ENCODE measurements at regions not wholly inside any gene's neighbourhood (a gene's known extent, or its start where the extent isn't known, plus 50 kb on each side); places are given as distances from the start of the nearest gene placed in this dataset.

GRCh38 chr2:219731173-219731572, 103.7 kb downstream of the SLC4A3 start:
- ChIA-PET POLR2A (no interaction called here), CTCF (interaction anchor here (0.7 kb wide), 1 partner anchor 1780 kb away, joined by 4 read pairs; no protein-coding TSS in a partner anchor)
- H3K4me3 ChIP-seq (ENCODE audit: low read depth, low read length) = no peak overlapping the region
- TF ChIP-seq SETDB1 (IDR thresholded peaks at IDR 0.05; ENCODE audit: insufficient read length, low read length) = peak; percentile 64
- no peak for TF ChIP-seq MEIS1 (CRISPR knock-in tag; IDR thresholded peaks at IDR 0.05; ENCODE audit: borderline replicate concordance)
- no peak for TF ChIP-seq ZFHX2 (tag by site-specific recombination; conservative IDR thresholded peaks at IDR 0.05)
- TF ChIP-seq ZNF670 (tag by site-specific recombination; IDR thresholded peaks at IDR 0.05; ENCODE audit: low read depth) = no peak
- no peak for TF ChIP-seq ZNF324 (tag by site-specific recombination; IDR thresholded peaks at IDR 0.05)
- TF ChIP-seq ZBTB17 (tag by site-specific recombination; IDR thresholded peaks at IDR 0.05) = no peak
- TF ChIP-seq GFI1B (tag by site-specific recombination; IDR thresholded peaks at IDR 0.05) = no peak
- no peaks in the 10 kb centered on the region for H3K9me3 ChIP-seq (ENCODE audit: control insufficient read depth, insufficient read depth, low read depth, low read length)
- no peaks in the 10 kb centered on the region for H3K36me3 ChIP-seq (ENCODE audit: control insufficient read depth in 2 of 2, insufficient read depth in 1 of 2, low read length in 2 of 2)
- H3K4me1 ChIP-seq (ENCODE audit: control insufficient read depth, insufficient read depth, low read length) = peaks cover 25% of the 10 kb centered on the region
- no peak overlapping the region for H3K27ac ChIP-seq (ENCODE audit: extremely low read depth, low read depth, low read length)

GRCh38 chr2:219733106-219733505, 105.7 kb downstream of the SLC4A3 start:
- H3K36me3 ChIP-seq (ENCODE audit: control insufficient read depth in 2 of 2, insufficient read depth in 1 of 2, low read length in 2 of 2) = no peaks in the 10 kb centered on the region
- H3K4me1 ChIP-seq (ENCODE audit: control insufficient read depth, insufficient read depth, low read length) = peaks cover 16% of the 10 kb centered on the region
- TF ChIP-seq ZBTB17 (tag by site-specific recombination; IDR thresholded peaks at IDR 0.05) = peak; percentile 70
- TF ChIP-seq TSHZ1 (tag by site-specific recombination; IDR thresholded peaks at IDR 0.05; ENCODE audit: borderline replicate concordance) = no peak
- TF ChIP-seq ZNF10 (tag by site-specific recombination; IDR thresholded peaks at IDR 0.05) = no peak
- TF ChIP-seq YY2 (tag by site-specific recombination; IDR thresholded peaks at IDR 0.05) = no peak
- no peak for TF ChIP-seq ZNF704 (tag by site-specific recombination; IDR thresholded peaks at IDR 0.05)
- TF ChIP-seq TRIM28 (IDR thresholded peaks at IDR 0.05; ENCODE audit: borderline replicate concordance, low read length) = peak; percentile 88
- TF ChIP-seq ZNF433 (tag by site-specific recombination; IDR thresholded peaks at IDR 0.05; ENCODE audit: low read depth) = no peak
- TF ChIP-seq SCRT2 (tag by site-specific recombination; IDR thresholded peaks at IDR 0.05) = peak; percentile 51
- no peak for TF ChIP-seq KLF10 (tag by site-specific recombination; IDR thresholded peaks at IDR 0.05)
- TF ChIP-seq ZNF830 (tag by site-specific recombination; IDR thresholded peaks at IDR 0.05; ENCODE audit: low read depth) = no peak
- no peak for TF ChIP-seq ZNF692 (tag by site-specific recombination; IDR thresholded peaks at IDR 0.05)
- TF ChIP-seq ZNF777 (tag by site-specific recombination; IDR thresholded peaks at IDR 0.05; ENCODE audit: borderline replicate concordance) = no peak
- TF ChIP-seq ZIC2 (tag by site-specific recombination; IDR thresholded peaks at IDR 0.05) = peak; percentile 14; the same call in 1 of the 2 replicates
- TF ChIP-seq FEZF1 (tag by site-specific recombination; IDR thresholded peaks at IDR 0.05) = peak; percentile 46
- POLR2A ChIA-PET = no interaction called here
- H3K27ac ChIP-seq (ENCODE audit: extremely low read depth, low read depth, low read length) = no peak overlapping the region
- no peak overlapping the region for H3K4me3 ChIP-seq (ENCODE audit: low read depth, low read length)
- CTCF ChIA-PET = interaction anchor here (0.6 to 1.5 kb wide), 5 partner anchors 12 to 1320 kb away, joined by 3 to 6 read pairs (median 3); no protein-coding TSS in a partner anchor
- no peaks in the 10 kb centered on the region for H3K9me3 ChIP-seq (ENCODE audit: control insufficient read depth, insufficient read depth, low read depth, low read length)
